ENCODE measurements at regions not wholly inside any gene's neighbourhood (a gene's known extent, or its start where the extent isn't known, plus 50 kb on each side); places are given as distances from the start of the nearest gene placed in this dataset.
"Not testable (repeated sequence)": the region's sequence is repeated elsewhere in the genome, so short reads cannot be mapped to it uniquely, and the experiment has no call there.

DNA sequence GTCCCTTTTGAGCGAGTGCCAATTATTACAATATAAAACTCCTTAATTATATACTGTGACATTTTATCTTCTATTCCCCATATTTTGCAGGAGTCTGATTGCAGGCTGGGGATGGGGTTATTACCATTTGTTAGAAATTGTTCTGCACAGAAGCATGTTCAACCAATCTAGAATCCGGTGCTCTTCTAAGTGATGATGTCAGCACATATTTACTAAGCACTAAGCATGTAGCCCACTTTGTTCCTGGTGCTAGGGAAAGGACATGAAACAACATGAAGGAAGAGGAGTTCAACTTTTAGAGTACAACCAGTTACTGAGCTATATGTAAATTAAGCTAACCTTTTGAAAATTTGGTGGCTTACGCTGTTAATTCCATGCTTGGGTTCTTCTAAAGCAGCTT is 52.8 kb upstream of the IL1RAPL2 start:
- no peak for DNase-seq (ENCODE audit: low read depth)

DNA sequence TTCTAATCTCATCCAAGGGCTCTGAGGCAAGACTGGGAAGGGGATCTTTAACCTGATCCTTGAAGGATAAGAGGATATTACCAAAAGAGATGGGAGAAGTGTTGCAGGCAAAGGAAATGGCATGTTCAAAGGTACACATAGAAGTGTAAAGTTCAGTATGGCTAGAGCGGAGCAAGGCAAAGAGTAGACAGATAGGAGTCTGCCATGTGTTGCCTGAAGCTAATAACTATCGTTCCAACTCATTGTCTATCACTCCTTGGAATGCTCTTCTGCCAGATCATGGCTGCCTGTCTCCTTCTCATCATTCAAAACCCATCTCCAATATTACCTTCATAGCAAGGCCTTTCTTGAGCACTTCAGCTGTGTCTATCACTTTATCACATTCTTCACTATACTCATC is 55.2 kb upstream of the IL1RAPL2 start:
- DNase-seq (ENCODE audit: low read depth): no peak

DNA sequence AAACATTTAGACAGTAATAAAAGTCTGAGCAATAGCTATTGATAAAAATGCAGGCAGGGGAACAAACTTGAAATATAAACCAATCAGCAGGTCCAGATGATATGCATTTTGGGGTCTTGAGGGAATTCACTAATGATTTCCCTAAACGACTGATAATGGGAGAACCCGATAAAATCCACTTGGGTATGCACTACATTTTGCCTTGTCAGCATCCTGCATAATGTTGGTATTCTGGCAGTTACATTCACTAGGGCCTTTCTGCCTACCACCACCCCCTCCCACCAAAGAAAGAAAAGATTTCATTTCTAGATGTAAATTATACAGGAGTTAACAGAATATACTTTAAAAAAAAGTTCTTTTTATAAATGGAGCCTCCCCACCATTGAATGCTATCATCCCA is 63.5 kb upstream of the IL1RAPL2 start:
- no peak for DNase-seq (ENCODE audit: low read depth)

DNA sequence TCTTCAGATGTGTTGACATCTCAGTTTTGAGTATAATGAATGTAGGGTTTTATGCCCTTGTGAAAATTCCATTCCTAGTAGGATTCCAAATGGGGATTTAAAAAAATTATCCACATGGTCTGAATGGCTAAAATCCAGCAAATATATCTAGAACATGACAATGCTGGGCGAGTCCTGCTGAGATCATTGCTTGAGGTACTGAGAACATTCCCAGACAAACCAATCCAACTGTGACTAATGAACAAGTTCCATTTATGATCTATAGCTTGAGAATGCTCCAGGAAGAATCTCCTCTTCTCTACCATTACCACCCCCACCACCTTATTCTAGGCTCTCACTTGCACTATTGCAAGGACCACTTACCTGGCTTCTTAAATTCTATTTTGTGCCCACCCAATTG is 77.2 kb upstream of the IL1RAPL2 start:
- no peak for DNase-seq (ENCODE audit: low read depth)

DNA sequence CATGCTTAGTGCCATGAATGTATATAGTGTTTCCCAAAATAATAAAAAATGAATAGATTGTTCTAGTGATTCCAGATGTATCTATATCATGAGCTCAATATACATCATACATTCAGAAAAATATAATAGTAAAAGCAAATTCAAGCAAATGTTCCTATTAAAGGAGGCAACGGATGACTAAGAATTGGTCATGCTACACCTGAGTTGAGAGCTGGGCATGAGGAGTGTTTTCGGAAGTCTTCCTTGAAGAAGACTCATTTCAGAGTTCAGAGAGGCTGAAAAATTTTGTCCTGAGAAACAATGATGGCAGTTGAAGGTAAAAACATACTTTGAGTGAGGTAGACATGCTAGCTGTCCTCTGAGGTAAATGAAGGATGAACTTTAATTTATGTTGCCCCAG is 79.3 kb upstream of the IL1RAPL2 start:
- DNase-seq (ENCODE audit: low read depth): no peak

DNA sequence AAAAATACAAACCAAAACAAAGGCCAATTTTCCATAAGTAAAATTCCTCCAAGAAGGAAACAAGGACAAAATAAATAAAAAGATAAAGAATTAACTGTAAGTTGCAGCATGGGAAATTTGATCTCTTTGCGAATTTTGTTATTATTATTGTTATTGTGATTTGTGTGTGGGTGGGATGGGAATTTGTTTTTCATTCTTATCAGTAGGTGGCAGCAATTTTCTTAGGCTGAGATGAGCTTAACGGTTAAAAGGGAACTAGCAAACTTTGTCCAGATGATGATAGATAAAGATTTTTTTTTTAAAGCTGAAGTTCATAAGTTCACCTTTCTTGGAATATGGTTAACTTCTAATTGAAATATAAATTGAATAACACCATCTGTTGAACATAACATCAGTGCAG is 83.2 kb upstream of the IL1RAPL2 start:
- DNase-seq (ENCODE audit: low read depth): no peak

DNA sequence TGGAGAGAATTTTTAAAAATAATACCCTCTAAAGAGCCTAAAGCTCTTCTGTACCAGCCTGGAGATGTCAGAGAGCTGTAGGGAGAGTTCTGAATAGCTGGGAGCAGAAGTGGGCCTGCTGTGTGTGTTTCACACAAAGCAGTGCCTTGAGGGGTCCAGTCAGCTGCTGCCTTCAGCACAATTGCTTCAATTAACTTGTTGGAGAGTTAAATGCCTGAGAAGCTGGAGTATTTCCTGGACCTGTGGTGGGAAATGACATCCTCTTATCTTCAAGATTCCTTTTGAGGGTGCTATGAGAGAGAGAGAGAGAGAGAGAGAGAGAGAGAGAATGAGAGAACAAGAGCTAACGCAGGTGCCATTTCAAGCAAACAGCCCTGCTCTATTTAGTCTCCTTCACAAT is 96.2 kb upstream of the IL1RAPL2 start:
- DNase-seq (ENCODE audit: low read depth): no peak

DNA sequence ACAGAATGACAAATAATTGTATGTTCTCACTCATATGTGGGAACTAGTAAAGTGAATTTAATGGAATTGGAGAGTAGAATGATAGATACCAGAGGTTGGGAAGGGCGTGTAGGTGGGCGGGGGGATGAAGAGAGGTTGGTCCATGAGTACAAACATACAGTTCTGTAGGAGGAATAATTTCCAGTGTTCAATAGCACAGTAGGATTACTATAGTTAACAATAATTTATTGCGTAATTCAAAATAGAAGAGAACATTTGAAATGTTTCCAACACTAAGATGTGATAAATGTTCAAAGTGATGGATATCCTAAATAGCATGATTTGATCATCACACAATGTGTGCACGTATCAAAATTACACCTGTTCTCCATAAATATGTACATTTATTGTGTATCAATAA is 106.2 kb upstream of the IL1RAPL2 start:
- no peak for DNase-seq (ENCODE audit: low read depth)

DNA sequence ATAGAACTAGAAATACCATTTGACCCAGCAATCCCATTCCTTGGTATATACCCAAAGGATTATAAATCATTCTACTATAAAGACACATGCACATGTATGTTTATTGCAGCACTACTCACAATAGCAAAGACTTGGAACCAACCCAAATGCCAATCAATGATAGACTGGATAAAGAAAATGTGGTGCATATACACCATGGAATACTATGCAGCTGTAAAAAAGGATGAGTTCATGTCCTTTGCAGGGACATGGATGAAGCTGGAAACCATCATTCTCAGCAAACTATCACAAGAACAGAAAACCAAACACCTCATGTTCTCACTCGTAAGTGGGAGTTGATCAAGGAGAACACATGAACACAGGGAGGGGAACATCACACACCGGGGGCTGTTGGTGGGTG is 108.9 kb upstream of the IL1RAPL2 start:
- DNase-seq (ENCODE audit: low read depth): not testable (repeated sequence)

DNA sequence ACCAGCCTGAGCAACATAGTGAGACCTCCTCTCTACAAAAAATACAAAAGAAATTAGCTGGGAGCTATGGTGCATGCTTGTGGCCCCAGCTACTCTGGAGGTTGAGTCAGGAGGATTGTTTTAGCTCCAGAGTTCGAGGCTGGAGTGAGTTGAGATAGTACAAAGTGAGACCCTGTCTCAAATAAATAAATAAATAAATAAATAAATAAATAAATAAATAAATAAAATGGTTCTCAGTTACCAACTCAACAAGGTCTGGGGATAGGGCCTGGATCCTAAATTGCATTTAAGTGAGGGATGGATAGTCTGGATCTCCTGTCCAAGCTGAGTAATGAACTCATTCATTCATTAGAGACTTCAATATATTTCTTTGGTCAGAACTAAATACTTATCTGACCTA is 115.7 kb upstream of the IL1RAPL2 start:
- DNase-seq (ENCODE audit: low read depth): no peak

DNA sequence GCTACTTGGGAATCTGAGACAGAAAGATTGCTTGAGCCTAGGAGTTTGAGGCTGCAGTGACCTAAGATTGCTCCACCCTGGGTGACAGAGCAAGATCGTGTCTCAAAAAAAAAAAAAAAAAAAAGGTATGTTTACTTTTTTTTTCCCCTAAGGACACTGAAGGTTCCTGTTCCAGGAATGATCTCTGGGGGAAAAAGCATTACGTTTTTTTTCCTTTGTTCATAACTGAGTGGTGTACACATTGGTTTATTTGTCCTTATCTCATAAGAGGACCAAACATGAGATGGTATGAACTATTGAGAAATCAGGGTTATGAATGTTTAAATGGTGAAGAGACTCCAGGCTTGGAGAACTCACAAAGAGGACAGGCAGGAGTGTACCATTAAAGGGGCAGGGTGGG is 120.4 kb upstream of the IL1RAPL2 start:
- no peak for DNase-seq (ENCODE audit: low read depth)

DNA sequence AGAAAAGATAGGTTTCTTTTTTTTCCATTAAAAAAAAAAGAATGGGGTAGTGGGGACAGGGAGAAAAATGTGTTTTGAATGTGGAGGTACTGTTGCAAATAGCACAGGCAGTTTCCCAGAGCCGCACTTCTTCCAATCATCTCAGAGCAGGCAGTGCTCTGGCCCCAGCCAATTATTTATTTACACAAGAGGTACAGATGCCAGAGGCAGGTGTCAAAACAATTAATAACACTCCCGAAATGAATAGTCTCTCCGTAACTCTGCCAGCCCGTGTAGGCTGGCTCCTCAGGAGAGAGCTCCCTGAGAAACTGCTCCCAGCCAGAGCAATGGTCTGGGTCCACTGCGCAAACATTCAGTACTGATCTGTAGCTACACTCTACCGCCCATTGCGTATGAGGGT is 130.8 kb upstream of the IL1RAPL2 start:
- DNase-seq (ENCODE audit: low read depth): no peak

DNA sequence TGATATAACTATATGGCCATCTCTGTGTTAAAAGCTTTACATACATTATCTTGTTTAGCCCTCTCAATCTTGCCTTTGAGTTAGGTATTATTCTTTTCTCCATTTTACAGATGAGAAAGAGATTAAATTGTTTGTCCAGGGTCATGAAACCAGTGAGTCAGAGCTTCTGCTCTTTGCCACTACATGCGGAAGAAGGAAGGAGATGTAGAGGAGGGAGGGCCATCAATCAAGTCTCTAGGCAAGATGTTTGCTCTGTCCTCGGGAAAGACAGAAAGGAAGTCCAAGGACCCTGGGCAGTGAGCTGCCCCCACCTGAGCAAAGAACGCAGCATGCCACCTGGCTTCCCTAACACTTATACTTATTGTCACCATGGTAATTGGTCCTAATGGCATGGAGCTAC is 133.7 kb upstream of the IL1RAPL2 start:
- DNase-seq (ENCODE audit: low read depth): no peak

DNA sequence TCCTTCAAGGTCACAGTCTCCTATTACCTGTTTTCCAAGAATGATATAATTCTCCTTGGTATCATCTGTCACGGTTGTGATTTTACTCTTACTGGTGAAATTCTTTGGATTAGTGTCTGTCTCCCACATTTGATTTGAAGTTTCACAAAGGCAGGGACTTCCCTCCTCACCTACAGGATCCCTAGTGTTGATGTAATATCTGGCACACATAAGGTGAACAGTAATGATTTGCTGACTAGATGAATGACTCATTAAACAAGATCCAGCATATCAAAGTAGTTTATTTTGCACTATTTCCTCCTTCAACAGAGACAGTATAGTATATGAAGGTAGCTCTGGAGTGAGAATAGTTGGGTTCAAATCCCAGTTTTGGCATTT is 135.3 kb upstream of the IL1RAPL2 start:
- DNase-seq (ENCODE audit: low read depth): no peak

DNA sequence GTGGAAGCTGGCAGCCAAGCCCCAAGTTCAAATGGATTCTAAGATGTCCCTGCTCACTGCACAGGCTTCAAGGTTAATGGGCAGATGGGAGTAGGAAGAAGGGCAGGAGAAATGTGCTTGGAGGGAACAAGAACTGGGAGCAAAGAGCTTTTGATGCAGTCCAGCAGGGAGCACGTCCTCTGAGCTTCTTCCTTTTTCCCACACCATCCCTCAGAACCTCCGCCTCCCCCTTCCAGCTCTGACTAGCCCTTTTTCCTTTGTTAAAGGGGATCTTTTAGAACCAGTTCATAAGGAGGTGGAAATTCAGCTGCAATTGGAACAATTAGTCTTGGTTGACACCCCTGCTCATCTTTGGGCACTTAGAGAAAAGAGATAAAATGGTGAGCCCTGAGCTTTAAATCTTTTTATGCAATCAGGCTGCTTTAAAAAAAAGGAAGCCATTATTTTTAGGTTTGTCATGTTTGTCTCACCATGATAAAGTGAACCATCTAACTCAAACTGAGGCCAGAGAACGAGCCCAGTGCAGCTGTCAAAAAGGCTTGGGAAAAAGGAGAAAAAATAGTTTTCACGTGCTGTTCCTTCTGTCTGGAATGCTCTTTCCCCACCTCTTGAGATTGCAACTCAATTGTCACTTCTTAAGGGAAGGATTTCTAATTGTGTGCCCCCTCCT is 135.8 kb upstream of the IL1RAPL2 start:
- no peak for DNase-seq (ENCODE audit: low read depth)

DNA sequence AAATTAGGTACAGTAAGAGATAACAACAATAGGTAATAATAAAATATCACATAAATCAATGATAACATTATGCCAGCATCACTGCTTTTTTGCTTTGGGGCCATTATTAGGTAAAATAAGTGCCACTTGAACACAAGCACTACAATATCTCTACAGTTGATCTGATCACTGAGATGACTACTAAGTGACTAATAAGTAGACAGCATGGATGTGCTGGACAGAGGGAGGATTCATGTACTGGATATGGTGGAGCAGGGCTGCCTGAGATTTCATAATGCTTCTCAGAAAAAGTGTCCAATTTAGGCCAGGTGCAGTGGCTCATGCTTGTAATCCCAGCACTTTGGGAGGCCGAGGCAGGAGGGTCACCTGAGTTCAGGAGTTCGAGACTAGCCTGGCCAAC is 137.8 kb upstream of the IL1RAPL2 start:
- DNase-seq (ENCODE audit: low read depth): no peak

DNA sequence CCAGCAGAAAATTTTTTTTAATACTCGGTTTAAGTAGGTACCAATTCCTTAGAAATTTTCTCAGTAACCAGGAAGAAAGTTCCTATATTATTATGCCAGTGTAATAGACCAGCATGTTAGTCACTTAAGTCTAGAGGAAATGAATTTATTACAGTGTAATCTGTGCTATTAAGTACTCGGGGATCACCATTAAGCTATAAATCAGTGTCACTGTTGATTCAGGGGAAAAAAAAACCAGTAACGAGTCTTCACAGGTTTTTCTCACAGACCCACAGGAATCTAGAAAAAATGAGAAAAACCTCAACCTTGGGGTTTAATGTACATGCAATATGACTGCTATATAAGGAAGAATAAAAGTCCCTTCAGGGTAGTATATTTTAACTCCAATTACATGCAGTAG is 138.3 kb upstream of the IL1RAPL2 start:
- DNase-seq (ENCODE audit: low read depth): no peak

DNA sequence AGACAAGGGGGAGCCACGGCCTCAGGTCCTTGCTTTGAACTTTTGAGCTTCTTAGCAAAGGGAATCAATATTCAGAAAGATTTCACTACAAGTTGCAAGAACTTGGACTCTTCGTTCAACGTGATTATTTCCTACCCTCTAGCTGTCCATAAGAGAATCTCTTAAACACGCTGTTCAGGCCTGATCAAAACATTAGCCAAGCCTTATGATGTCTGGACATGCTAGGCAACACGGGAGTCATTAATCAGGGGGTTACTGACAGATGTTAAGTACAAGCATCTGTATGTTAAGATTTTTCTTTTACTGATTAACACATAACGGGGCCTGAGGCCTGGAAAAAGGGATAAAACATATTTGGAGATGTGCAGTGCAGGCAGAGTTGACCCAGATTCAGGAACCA is 138.9 kb upstream of the IL1RAPL2 start:
- no peak for DNase-seq (ENCODE audit: low read depth)

DNA sequence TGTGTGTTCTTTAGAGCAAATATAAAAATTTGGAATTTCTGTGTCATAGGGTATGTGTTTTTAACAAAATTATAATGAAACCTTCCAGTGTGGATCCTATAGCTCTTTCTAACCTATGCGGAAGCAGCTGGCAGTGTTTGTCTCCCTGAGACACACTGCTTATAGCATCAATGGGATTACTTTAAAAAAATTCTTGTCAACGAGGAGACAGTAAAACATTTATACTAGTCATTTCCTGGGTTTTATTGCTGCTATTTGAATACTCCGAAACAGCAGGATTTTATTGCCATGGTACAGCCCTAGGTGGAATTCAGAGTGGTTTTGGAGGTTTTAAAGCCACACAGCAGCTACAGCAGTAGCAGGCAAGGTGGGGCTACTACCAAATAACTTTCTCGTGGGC is 145.1 kb upstream of the IL1RAPL2 start:
- no peak for DNase-seq (ENCODE audit: low read depth)

DNA sequence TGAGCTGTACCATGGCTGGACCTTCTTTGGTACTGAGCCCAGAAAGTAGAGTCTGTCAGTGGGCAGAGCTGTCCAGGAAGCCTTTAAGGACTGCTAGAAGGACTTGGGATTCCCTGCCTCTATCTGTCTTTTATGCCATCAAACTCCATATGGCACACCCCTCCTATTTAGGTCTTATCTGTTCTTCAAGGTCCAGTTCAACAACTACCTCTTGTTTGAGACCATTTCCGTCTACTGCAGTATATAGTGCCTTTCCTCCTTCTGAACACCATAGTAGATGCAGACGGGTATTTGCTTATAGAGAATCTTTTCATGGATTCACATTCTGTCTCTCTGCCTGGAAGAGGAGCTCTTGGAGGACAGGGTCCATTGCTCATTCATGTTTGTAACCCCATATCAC is 146.1 kb upstream of the IL1RAPL2 start:
- no peak for DNase-seq (ENCODE audit: low read depth)

DNA sequence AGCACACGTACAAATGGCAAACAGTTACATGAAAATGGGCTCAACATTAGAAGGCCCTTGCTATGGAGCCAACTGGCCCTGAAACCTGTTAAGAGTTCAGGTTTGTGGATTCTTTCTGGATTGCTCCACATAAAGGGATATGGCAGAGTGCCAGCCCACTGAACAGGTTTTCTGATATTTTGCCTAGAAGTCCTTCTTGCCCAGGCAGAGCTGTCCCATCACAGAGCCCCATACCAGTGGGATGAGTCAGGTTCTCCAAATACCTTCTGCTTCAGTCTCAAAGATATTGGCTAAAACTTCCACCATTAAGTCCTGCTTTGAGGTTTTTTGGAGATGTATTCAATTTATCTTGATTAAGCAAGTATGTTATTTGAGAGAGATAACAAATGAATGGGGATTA is 146.8 kb upstream of the IL1RAPL2 start:
- no peak for DNase-seq (ENCODE audit: low read depth)

DNA sequence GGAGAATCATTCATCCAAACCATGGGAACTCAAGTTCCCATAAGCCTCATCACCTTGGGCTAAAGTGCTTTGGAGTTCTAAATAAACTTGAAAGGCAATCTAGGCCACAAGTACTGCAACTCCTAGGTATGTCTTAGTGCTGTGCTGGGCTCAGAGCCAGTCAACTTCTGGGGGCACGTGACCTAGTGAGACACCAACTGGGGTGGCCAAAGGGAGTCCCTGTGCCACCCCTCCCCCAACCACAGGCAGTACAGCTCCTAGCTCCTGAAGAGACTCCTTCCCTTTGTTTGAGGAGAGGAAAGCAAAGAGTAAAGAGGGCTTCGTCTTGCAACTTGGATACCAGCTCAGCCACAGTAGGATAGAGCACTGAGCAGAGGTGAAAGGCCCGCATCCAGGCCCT is 154.2 kb upstream of the IL1RAPL2 start:
- no peak for DNase-seq (ENCODE audit: low read depth)

DNA sequence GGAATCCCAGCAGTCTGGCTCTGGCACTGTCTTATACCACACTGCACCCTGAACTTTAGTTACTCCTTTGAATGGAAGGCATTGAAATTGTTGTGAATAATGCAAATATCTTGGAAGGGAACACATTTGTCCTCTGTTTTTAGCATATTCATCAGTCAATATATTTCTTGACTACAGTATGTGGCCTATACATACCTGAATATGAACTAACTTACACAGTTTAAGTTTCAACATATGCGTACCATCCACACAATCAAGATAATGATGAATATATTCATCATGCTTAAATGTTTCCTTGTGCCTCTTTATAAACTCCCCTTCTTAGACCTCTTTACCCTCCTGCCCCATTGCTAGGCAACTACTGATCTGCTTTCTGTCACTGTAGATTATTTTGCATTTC is 145.7 kb upstream of the ESX1 start:
- no peak for DNase-seq (ENCODE audit: low read depth)

DNA sequence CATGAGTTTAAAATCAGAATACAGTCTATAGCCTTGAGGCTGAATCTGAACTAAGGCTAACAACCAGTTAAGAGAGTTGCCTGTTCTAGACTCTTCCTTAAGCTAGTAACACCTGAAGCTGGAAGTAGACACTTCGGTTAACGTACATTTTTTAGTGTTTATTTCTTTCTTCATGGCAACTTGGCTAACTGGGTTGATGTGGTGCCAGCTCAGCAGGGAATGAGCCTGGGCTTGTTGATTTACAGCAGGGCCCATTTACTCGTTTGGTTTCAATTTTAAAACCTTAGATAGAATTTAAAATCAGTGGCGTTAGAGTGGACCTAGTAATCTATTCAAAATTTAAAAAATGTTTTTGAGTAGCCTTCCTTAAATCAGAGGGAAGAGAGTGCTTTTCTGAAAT is 137.6 kb upstream of the ESX1 start:
- no peak for DNase-seq (ENCODE audit: low read depth)

DNA sequence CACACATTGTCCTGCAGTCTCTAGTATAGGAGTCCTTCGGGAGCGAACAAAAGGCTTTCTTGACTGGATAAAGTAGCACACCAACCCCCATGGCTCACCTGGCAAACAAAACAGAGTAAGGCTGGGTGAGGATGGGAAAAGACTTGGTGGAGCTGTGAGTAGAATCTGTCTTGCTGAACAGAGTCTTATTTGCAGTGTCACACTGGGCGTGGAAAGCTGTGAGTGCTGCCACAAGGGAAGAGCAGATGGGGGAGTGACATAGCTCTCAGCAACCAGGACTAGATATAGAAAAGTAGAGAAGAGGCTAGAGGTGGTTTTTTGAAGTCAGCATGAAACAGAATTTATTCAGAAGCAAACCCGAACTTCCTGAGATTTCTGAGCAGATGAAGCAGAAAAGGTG is 137.2 kb upstream of the ESX1 start:
- DNase-seq (ENCODE audit: low read depth): no peak

Data from T-helper 22 cell (primary cell).